HG03469 (cell line): ENCODE measurements at regions not wholly inside any gene's neighbourhood (a gene's known extent, or its start where the extent isn't known, plus 50 kb on each side); places are given as distances from the start of the nearest gene placed in this dataset.

ENCODE experiments used
- ATAC-seq: cut with Tn5 transposase; IDR thresholded peaks from one replicate; pipeline ENCODE4 v1.9.1; 2021; ENCODE audit warnings: mild to moderate bottlenecking, moderate library complexity, moderate number of reproducible peaks; ENCODE audit not compliant: unreplicated experiment

- ATAC-seq = no peak
These were observed 424.4 kb upstream of the TBX3 start for GRCh38 chr12:115108129-115109100.

GRCh38 chr12:115103884-115104883, 420.2 kb upstream of the TBX3 start:
- ATAC-seq = no peak

DNA sequence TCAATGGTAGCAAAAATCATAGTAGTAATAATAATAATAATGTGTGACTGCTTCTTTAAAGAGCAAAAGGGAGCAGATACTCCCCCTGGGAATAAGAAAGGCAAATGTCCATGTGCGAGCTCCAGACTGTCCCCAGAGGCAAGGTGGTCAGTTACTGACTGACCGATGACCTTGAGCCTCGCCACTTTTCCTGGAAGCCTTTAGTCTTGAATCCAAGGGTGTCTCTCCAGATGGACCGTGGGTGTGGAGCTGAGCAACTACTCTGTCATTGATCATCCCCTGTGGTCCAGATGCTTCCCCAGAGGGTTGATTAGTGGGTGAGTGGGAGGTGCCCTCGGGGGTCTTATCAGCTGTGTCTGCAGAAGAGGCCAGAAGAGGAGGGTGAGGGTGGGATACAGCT, 418.5 kb upstream of the TBX3 start:
- no peak for ATAC-seq

- no peak for ATAC-seq
These were observed 417.5 kb upstream of the TBX3 start for GRCh38 chr12:115101520-115101919.

DNA sequence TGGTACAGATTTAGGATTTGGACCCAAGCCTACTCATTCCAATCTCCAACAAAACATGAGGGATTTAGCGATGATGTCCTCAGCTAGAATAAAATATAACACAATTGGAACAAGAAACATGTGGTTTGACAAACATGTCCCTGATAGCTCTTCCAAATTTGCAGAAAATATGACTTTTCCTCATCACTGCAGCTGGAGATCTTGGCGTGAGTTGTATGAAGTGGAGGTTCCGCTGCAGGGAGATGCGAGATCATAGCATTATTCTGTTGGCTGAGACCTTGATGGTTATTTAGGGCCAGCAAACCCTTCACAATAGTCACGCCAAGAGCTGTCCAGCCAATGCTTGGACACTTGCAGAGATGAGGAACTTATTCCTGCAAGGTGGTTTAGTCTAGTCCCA, 413.4 kb upstream of the TBX3 start:
- ATAC-seq = no peak

- ATAC-seq = no peak
These were observed 412.8 kb upstream of the TBX3 start for GRCh38 chr12:115096588-115097397.

DNA sequence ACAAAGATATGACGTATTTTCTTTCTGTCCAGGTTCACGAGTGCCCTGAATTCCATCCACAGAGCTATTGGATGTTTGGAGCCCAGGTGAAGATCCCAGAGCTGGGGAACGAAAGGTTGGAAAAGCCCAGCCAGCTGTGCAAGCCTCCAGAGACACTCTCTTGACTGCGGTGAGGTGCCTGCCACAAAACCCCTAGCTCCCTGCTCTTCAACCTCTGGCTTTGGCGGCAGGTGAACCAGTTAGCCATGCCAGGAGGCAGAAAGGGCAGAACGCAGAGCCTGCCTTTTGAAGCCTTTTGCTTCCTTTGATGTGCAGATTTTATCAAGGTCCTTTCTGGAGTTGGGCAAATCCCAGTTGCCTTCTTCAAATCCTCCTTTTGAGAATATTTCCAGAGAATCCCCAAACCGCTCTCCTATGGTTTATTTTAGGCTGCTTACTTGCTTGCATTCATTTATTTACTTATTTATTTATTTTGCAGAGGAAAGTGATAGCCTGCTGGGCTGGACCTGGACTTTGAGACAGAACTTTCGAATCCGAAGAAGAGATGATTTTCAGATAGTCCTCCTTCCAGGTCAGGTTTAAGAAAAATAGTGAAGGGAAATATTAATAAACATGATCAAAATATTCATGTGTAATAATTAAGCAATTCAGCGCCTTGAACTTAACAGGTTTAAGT, 411.2 kb upstream of the TBX3 start:
- ATAC-seq = no peak

DNA sequence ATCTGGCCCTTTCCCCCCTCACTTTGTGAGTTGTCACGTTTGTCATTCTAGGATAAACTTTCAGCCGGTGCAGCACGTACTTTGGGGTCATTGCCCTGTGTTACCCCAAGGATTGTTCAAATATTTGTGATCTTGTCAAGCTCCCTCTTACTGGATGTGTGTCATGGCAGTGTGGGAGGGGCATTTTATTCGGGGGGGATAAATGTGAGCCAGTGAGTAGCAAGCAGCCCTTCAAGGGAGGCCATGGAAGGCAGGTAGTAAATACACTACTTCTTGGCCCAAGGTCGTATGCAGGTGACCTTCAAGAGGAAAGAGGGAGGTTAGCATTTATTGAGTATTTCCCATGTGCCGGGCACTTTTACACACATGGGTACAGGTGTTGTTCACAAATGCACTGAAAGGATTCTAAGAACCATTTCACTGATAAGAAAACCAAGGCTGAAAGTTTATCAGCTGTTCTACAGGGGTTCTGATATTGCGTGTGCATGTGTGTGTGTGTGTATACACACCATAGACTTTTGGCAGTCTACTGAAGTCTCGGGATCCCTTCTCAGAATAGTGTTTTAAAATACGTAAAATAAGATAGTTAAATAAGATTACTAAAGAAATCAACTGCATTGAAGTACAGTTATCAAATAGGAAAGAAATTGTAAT, 410.3 kb upstream of the TBX3 start:
- ATAC-seq = no peak

- no peak for ATAC-seq
These were observed 409.3 kb upstream of the TBX3 start for GRCh38 chr12:115093261-115093660.

DNA sequence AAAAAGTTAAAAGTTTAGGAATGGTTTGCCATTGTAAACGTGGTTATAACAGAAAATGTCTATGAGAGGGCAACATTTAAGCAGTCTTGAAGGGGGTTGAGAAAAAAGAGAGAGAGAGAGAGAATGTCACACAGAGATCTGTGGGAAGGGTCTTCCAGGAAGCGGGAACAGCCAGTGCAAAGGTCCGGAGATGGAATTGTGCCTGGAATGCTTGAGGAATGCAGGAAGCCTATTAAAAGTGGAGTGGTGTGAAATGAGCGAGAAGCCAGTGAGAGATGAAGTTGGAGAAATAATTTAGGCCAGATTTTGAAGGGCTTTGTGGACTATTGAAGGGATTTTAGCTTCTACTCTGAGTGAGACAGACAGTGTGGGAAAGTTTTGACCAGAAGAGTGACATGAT, 406.8 kb upstream of the TBX3 start:
- ATAC-seq = no peak

GRCh38 chr12:115088995-115089841, 405.2 kb upstream of the TBX3 start:
- no peak for ATAC-seq

DNA sequence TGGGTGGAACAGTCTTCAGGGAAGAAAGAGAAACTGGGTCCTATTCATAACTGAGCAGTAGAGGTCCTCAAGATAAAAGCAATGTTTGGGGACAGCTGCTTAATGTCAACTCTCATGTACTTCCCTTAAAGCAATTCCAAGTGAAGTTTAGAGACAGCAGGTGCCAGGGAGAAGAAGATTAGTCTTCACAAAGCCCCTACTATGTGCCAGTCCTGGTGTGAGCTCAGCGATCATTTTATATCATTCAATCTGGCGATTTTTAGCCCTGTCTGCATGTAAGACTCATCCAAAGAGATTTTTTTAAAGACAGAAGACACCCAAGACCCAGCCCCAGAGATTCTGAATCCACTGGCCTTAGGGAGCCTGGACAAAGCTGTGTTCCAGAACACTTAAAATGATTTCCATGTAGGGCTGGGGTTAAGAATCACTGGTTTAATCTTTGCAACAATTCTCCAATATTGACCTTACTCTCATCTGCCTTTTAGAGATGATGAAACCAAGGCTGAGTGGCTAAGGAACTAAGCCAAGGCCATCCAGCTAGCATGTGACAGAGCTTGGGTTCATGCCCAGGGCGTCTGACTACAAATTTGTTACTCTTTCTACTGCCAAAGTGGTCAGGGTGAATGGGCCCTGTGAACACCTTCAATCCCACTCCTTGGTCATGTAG, 404.5 kb upstream of the TBX3 start:
- ATAC-seq = no peak

DNA sequence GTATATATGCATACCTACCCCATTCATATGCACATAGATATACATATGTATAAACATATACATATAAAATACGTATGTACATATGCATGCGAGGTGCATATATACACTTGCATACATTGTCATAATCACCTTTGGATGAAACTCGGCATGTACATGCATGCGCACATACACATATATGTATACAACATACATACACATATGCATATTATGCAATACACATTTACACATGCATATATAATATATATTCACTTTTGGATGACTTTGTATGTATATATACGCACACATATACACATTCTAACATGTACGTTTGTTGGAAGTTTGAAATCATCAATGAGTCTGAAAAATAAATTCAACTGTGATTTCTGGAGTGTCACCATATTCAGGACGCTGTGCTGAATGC, 401.6 kb upstream of the TBX3 start:
- ATAC-seq = no peak

- no peak for ATAC-seq
These were observed 395.8 kb upstream of the TBX3 start for GRCh38 chr12:115079760-115080159.

DNA sequence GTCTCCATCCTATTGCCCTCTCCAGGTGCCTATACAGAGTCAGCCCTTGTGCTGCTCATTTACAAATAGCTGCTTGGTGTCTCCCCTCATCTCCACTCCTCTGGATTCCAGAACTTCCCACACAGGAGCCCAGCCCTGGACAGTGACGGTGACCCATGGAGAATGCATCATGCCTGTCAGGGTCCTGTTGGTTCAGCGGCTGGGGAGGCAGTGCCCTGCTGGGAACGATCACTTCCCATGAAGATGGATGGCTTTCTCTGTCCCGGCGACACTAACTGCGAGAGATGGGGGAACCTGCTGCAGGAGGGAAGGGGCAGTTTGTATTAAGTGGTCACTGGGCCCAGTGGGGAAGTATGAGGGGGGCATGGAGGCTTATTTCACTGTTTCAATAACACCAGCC, 395.0 kb upstream of the TBX3 start:
- ATAC-seq = no peak

DNA sequence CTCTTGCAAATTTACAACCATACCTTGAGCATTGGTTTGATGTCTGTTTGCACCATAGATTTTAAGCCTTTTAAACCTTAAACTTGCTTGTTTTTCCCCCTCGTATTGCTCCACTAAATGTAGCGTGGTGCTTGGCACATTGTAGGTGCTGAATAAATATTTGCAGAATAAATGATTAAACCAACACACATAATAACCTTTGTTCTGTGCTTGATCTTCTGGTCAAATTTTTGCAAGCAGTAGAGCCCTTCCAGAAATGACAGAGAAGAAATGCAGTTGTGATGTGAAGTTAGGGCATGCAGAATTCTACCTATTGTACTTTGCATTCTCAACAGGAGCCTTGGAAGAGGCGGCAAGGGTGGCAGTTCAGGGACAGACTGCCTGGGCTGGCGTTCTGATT, 394.4 kb upstream of the TBX3 start:
- no peak for ATAC-seq

- ATAC-seq = no peak
These were observed 391.7 kb upstream of the TBX3 start for GRCh38 chr12:115075552-115076170.

- ATAC-seq = no peak
These were observed 390.6 kb upstream of the TBX3 start for GRCh38 chr12:115074617-115075016.
